ENCODE measurements at regions not wholly inside any gene's neighbourhood (a gene's known extent, or its start where the extent isn't known, plus 50 kb on each side); places are given as distances from the start of the nearest gene placed in this dataset.

DNA sequence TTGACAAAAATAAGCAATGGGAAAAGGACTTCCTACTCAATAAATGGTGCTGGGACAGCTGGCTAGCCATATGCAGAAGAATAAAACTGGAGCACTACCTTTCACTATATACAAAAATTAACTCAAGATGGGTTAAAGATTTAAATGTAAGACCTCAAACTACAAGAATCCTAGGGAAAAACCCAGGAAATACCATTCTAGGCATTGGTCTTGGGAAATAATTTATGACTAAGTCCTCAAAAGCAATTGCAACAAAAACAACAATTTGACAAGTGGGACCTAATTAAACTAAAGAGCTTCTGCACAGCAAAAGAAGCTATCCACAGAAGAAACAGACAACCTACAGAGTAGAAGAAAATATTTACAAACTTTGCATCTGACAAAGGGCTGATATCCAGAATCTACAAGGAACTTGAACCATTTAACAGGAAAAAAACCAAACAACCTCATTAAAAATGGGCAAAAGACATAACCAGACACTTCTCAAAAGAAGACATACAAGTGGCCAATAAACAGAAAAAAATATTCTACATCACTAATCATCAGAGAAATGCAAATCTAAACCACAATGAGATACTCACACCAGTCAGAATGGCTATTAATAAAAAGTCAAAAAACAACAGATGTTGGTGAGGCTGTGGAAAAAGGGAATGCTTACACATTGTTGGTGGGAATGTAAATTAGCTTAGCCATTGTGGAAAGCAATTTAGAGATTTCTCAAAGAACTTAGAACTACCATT is 75.2 kb upstream of the CPEB4 start:
- no TSS peak for BruUV-seq (replicated peaks)
- H3K4me3 Mint-ChIP-seq (ENCODE audit: unreplicated experiment) = no peak overlapping the region
- peaks cover 27% of the 10 kb centered on the region for H3K4me1 Mint-ChIP-seq (ENCODE audit: insufficient read depth, unreplicated experiment)
- no peaks in the 10 kb centered on the region for H3K27me3 Mint-ChIP-seq (ENCODE audit: insufficient read depth, unreplicated experiment)
- TF ChIP-seq, protein P1, sequence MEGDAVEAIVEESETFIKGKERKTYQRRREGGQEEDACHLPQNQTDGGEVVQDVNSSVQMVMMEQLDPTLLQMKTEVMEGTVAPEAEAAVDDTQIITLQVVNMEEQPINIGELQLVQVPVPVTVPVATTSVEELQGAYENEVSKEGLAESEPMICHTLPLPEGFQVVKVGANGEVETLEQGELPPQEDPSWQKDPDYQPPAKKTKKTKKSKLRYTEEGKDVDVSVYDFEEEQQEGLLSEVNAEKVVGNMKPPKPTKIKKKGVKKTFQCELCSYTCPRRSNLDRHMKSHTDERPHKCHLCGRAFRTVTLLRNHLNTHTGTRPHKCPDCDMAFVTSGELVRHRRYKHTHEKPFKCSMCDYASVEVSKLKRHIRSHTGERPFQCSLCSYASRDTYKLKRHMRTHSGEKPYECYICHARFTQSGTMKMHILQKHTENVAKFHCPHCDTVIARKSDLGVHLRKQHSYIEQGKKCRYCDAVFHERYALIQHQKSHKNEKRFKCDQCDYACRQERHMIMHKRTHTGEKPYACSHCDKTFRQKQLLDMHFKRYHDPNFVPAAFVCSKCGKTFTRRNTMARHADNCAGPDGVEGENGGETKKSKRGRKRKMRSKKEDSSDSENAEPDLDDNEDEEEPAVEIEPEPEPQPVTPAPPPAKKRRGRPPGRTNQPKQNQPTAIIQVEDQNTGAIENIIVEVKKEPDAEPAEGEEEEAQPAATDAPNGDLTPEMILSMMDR (IDR thresholded peaks at IDR 0.05; ENCODE audit: unreplicated experiment) = no peak
- CTCF ChIA-PET = interaction anchor here (0.6 to 0.8 kb wide), 2 partner anchors 72 to 184 kb away, joined by 3 to 6 read pairs; no protein-coding TSS in a partner anchor
- POLR2A ChIA-PET = interaction anchor here (0.6 to 2.4 kb wide), 14 partner anchors 11 to 197 kb away, joined by 3 to 8 read pairs (median 4); partner anchors contain the start of gene CPEB4
- intact Hi-C loops (cut with micrococcal nuclease) = no loop called here
- H3K36me3 Mint-ChIP-seq (ENCODE audit: insufficient read depth, unreplicated experiment) = no peaks in the 10 kb centered on the region
- peak; percentile 65 for DNase-seq (ENCODE audit: unreplicated experiment)
- H3K9me3 Mint-ChIP-seq (ENCODE audit: unreplicated experiment) = peaks cover 21% of the 10 kb centered on the region
- peak overlapping the region; percentile 81 for H3K27ac Mint-ChIP-seq (ENCODE audit: low read depth, unreplicated experiment)

GRCh38 chr5:173814053-173814452 is 74.1 kb upstream of the CPEB4 start:
- no TSS peak for BruUV-seq (replicated peaks)
- TF ChIP-seq, protein P1 (IDR thresholded peaks at IDR 0.05; ENCODE audit: unreplicated experiment) = no peak
- DNase-seq (ENCODE audit: unreplicated experiment) = no peak
- ChIA-PET POLR2A (interaction anchor here (0.6 to 2.4 kb wide), 9 partner anchors 10 to 916 kb away, joined by 3 to 8 read pairs (median 3); no protein-coding TSS in a partner anchor), CTCF (no interaction called here)
- intact Hi-C loops (cut with micrococcal nuclease) = no loop called here
- Mint-ChIP-seq H3K9me3 (ENCODE audit: unreplicated experiment) (peaks cover 27% of the 10 kb centered on the region), H3K4me3 (ENCODE audit: unreplicated experiment) (no peak overlapping the region), H3K36me3 (ENCODE audit: insufficient read depth, unreplicated experiment) (no peaks in the 10 kb centered on the region), H3K27ac (ENCODE audit: low read depth, unreplicated experiment) (peak overlapping the region; percentile 37), H3K4me1 (ENCODE audit: insufficient read depth, unreplicated experiment) (peaks cover 27% of the 10 kb centered on the region), H3K27me3 (ENCODE audit: insufficient read depth, unreplicated experiment) (no peaks in the 10 kb centered on the region)

DNA sequence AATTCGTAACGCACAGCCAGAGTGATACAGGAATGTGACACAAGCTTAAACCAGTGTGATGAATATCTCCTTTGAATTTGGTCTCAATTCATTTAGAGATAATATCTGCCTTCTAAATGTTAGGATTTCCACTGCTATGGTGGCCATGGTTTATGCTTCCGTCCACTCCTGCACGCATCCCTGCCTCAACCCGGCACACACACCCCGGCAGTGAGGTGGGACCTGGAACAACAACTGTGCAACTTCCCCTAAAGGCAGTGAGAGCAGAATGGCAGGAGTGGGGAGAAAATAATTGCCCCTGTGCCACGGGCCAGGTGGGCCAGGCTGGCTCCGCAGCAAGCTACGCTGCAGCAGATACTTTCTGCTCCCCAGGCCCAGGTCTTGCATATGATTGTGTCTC is 72.6 kb upstream of the CPEB4 start:
- intact Hi-C loops (cut with micrococcal nuclease) = no loop called here
- BruUV-seq (replicated peaks) = no TSS peak
- H3K4me3 Mint-ChIP-seq (ENCODE audit: unreplicated experiment) = no peak overlapping the region
- TF ChIP-seq, protein P1 (IDR thresholded peaks at IDR 0.05; ENCODE audit: unreplicated experiment) = no peak
- no peak for DNase-seq (ENCODE audit: unreplicated experiment)
- no peaks in the 10 kb centered on the region for H3K36me3 Mint-ChIP-seq (ENCODE audit: insufficient read depth, unreplicated experiment)
- no peaks in the 10 kb centered on the region for H3K27me3 Mint-ChIP-seq (ENCODE audit: insufficient read depth, unreplicated experiment)
- peaks cover 21% of the 10 kb centered on the region for H3K9me3 Mint-ChIP-seq (ENCODE audit: unreplicated experiment)
- H3K27ac Mint-ChIP-seq (ENCODE audit: low read depth, unreplicated experiment) = no peak overlapping the region
- ChIA-PET POLR2A (interaction anchor here (0.9 kb wide), 1 partner anchor 48 kb away, joined by 3 read pairs; no protein-coding TSS in a partner anchor), CTCF (interaction anchor here (0.7 to 0.8 kb wide), 2 partner anchors 16 to 192 kb away, joined by 5 to 6 read pairs; no protein-coding TSS in a partner anchor)
- peaks cover 22% of the 10 kb centered on the region for H3K4me1 Mint-ChIP-seq (ENCODE audit: insufficient read depth, unreplicated experiment)

DNA sequence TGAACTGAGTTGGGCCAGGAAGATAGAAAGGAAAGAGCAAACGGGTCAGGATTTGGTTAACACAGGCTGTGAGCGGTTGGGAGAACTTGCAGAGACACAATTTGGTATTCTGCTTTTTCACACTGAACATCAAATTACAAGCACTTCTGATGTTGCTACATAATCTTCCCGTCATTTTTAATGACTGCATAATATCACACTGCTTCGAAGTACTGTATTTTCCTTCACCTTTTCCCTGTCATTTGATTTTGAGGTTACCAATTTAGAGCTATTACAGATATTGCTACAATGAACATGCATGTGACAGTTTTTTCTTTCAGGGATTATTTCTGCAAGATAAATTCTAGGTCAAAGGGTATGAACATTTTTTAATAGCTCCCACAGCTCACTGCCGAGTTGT is 71.4 kb upstream of the CPEB4 start:
- TF ChIP-seq, protein P1 (IDR thresholded peaks at IDR 0.05; ENCODE audit: unreplicated experiment) = no peak
- DNase-seq (ENCODE audit: unreplicated experiment) = no peak
- CTCF ChIA-PET = interaction anchor here (1.5 kb wide), 1 partner anchor 14 kb away, joined by 4 read pairs; no protein-coding TSS in a partner anchor
- Mint-ChIP-seq H3K4me3 (ENCODE audit: unreplicated experiment) (no peak overlapping the region), H3K27ac (ENCODE audit: low read depth, unreplicated experiment) (no peak overlapping the region), H3K36me3 (ENCODE audit: insufficient read depth, unreplicated experiment) (no peaks in the 10 kb centered on the region), H3K9me3 (ENCODE audit: unreplicated experiment) (peaks cover 10% of the 10 kb centered on the region), H3K27me3 (ENCODE audit: insufficient read depth, unreplicated experiment) (no peaks in the 10 kb centered on the region), H3K4me1 (ENCODE audit: insufficient read depth, unreplicated experiment) (peaks cover 29% of the 10 kb centered on the region)
- intact Hi-C loops (cut with micrococcal nuclease) = no loop called here
- BruUV-seq (replicated peaks) = no TSS peak
- POLR2A ChIA-PET = interaction anchor here (0.6 to 0.8 kb wide), 3 partner anchors 14 to 464 kb away, joined by 3 to 5 read pairs (median 3); partner anchors contain the start of gene CPEB4
